Uterus (tissue), 2 donors: ENCODE measurements at regions not wholly inside any gene's neighbourhood (a gene's known extent, or its start where the extent isn't known, plus 50 kb on each side); places are given as distances from the start of the nearest gene placed in this dataset.

ENCODE experiments used
- CTCF ChIP-seq, 4 experiments: fragments of 200-600 bp in 2 of 4; fragments of 450-650 bp in 2 of 4; sonication (generic) in 2 of 4; IDR thresholded peaks; one replicate each; pipeline ENCODE4 v1.5.1; 2016 to 2019; ENCODE audit warnings: antibody characterized with exemption in 4 of 4, mild to moderate bottlenecking in 2 of 4, moderate library complexity in 1 of 4
- POLR2A ChIP-seq, 2 donors: fragments of 450-650 bp; IDR thresholded peaks; one replicate each; pipeline ENCODE4 v1.6.1; 2016; ENCODE audit warnings: antibody characterized with exemption in 2 of 2, mild to moderate bottlenecking in 1 of 2, moderate library complexity in 1 of 2

GRCh38 chr7:68689087-68689433, 909.2 kb upstream of the AUTS2 start:
- TF ChIP-seq CTCF (IDR thresholded peaks at IDR 0.05) = no peak
- TF ChIP-seq POLR2A (IDR thresholded peaks at IDR 0.05) = no peak
